ENCODE measurements at regions not wholly inside any gene's neighbourhood (a gene's known extent, or its start where the extent isn't known, plus 50 kb on each side); places are given as distances from the start of the nearest gene placed in this dataset.

DNA sequence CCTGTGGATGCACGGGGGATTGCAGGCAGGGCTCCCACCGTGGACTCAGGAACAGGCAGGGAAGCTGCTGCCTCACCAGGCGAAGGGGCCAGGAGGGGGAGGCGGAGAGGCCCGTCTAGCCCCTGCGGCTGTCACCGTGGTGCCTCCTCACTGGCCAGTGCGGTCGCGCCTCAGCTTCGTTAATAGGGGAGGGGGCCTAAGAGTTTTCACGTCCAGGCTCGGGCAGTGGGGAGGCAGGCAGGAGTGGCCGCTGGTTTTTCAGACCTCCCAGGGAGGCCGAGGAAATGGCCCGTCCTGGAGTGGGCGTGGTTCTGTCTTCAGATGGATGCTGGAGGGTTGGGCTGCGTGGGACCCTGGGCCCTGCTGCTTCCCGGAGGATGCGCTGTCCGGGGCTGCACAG is 91.1 kb upstream of the B3GAT1 start:
- H3K9me3 ChIP-seq (ENCODE audit: control insufficient read depth in 1 of 2, insufficient read depth in 1 of 2, low read depth in 1 of 2, low read length in 2 of 2): no peaks in the 10 kb centered on the region
- ChIA-PET RAD21 (ENCODE audit: low non-redundant PET in 1 of 2, low total read pairs in 2 of 2, uncharacterized antibody in 2 of 2, unreplicated experiment in 2 of 2) (no interaction called here), CTCF (no interaction called here), POLR2A (no interaction called here)
- no peaks in the 10 kb centered on the region for H3K36me3 ChIP-seq (ENCODE audit: control insufficient read depth in 1 of 2, insufficient read depth in 2 of 2, low read length in 2 of 2)
- DNase-seq (ENCODE audit: low read depth, low spot score) (no peak), ATAC-seq (no peak)
- H4K20me1 ChIP-seq (ENCODE audit: insufficient read depth): no peaks in the 10 kb centered on the region
- BruUV-seq (replicated peaks): no TSS peak
- no peak overlapping the region for H3K9ac ChIP-seq (ENCODE audit: low read length)
- H3K4me3 ChIP-seq (replicated peaks in 1 of 2; ENCODE audit: low read depth in 1 of 2, low read length in 2 of 2): no peak overlapping the region
- intact Hi-C loops (cut with micrococcal nuclease): no loop called here
- H3K4me1 ChIP-seq (ENCODE audit: control insufficient read depth in 1 of 2, insufficient read depth in 2 of 2, low read length in 2 of 2): no peaks in the 10 kb centered on the region
- no peak overlapping the region for H2AFZ ChIP-seq (ENCODE audit: low read depth, low read length, poor library complexity, severe bottlenecking)
- H3K27ac ChIP-seq (ENCODE audit: low read depth, low read length): no peak overlapping the region
- no peaks in the 10 kb centered on the region for H3K9me2 ChIP-seq (ENCODE audit: insufficient read depth)
- TF ChIP-seq EGR1 (IDR thresholded peaks at IDR 0.05; ENCODE audit: low read depth) (no peak), CBX3 (IDR thresholded peaks at IDR 0.05; ENCODE audit: low read depth) (no peak), POLR2A (IDR thresholded peaks at IDR 0.05; ENCODE audit: borderline replicate concordance, extremely low read depth, insufficient read depth, insufficient read length) (no peak), ATF3 (IDR thresholded peaks at IDR 0.05) (no peak), POLR2AphosphoS5 (IDR thresholded peaks at IDR 0.05; ENCODE audit: low read depth, low read length) (no peak), ZFX (IDR thresholded peaks at IDR 0.05) (no peak), SIN3A (IDR thresholded peaks at IDR 0.05; ENCODE audit: low read depth) (no peak), JUND (IDR thresholded peaks at IDR 0.05) (no peak), MAX (IDR thresholded peaks at IDR 0.05) (no peak), SRF (IDR thresholded peaks at IDR 0.05; ENCODE audit: low read depth) (no peak), EZH2phosphoT487 (IDR thresholded peaks at IDR 0.05; ENCODE audit: borderline replicate concordance) (no peak), CEBPB (IDR thresholded peaks at IDR 0.05; ENCODE audit: low read depth) (no peak), RAD21 (IDR thresholded peaks at IDR 0.05; ENCODE audit: low read depth) (no peak), FOSL1 (IDR thresholded peaks at IDR 0.05; ENCODE audit: low read depth) (no peak), EZH2 (IDR thresholded peaks at IDR 0.05) (no peak), YY1 (IDR thresholded peaks at IDR 0.05; ENCODE audit: extremely low read depth, insufficient replicate concordance, low read depth, low read length) (no peak)
- TF ChIP-seq, protein P1, sequence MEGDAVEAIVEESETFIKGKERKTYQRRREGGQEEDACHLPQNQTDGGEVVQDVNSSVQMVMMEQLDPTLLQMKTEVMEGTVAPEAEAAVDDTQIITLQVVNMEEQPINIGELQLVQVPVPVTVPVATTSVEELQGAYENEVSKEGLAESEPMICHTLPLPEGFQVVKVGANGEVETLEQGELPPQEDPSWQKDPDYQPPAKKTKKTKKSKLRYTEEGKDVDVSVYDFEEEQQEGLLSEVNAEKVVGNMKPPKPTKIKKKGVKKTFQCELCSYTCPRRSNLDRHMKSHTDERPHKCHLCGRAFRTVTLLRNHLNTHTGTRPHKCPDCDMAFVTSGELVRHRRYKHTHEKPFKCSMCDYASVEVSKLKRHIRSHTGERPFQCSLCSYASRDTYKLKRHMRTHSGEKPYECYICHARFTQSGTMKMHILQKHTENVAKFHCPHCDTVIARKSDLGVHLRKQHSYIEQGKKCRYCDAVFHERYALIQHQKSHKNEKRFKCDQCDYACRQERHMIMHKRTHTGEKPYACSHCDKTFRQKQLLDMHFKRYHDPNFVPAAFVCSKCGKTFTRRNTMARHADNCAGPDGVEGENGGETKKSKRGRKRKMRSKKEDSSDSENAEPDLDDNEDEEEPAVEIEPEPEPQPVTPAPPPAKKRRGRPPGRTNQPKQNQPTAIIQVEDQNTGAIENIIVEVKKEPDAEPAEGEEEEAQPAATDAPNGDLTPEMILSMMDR (IDR thresholded peaks at IDR 0.05 in 2 of 3, conservative IDR thresholded peaks at IDR 0.05 in 1 of 3; ENCODE audit: borderline replicate concordance in 1 of 3, insufficient read depth in 1 of 3, low read depth in 2 of 3, low read length in 2 of 3): no peak
- TF ChIP-seq, protein P2, sequence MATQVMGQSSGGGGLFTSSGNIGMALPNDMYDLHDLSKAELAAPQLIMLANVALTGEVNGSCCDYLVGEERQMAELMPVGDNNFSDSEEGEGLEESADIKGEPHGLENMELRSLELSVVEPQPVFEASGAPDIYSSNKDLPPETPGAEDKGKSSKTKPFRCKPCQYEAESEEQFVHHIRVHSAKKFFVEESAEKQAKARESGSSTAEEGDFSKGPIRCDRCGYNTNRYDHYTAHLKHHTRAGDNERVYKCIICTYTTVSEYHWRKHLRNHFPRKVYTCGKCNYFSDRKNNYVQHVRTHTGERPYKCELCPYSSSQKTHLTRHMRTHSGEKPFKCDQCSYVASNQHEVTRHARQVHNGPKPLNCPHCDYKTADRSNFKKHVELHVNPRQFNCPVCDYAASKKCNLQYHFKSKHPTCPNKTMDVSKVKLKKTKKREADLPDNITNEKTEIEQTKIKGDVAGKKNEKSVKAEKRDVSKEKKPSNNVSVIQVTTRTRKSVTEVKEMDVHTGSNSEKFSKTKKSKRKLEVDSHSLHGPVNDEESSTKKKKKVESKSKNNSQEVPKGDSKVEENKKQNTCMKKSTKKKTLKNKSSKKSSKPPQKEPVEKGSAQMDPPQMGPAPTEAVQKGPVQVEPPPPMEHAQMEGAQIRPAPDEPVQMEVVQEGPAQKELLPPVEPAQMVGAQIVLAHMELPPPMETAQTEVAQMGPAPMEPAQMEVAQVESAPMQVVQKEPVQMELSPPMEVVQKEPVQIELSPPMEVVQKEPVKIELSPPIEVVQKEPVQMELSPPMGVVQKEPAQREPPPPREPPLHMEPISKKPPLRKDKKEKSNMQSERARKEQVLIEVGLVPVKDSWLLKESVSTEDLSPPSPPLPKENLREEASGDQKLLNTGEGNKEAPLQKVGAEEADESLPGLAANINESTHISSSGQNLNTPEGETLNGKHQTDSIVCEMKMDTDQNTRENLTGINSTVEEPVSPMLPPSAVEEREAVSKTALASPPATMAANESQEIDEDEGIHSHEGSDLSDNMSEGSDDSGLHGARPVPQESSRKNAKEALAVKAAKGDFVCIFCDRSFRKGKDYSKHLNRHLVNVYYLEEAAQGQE (IDR thresholded peaks at IDR 0.05; ENCODE audit: low read depth): no peak
- TF ChIP-seq, protein P3, sequence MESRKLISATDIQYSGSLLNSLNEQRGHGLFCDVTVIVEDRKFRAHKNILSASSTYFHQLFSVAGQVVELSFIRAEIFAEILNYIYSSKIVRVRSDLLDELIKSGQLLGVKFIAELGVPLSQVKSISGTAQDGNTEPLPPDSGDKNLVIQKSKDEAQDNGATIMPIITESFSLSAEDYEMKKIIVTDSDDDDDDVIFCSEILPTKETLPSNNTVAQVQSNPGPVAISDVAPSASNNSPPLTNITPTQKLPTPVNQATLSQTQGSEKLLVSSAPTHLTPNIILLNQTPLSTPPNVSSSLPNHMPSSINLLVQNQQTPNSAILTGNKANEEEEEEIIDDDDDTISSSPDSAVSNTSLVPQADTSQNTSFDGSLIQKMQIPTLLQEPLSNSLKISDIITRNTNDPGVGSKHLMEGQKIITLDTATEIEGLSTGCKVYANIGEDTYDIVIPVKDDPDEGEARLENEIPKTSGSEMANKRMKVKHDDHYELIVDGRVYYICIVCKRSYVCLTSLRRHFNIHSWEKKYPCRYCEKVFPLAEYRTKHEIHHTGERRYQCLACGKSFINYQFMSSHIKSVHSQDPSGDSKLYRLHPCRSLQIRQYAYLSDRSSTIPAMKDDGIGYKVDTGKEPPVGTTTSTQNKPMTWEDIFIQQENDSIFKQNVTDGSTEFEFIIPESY (IDR thresholded peaks at IDR 0.05; ENCODE audit: extremely low read depth, insufficient replicate concordance, low read length): no peak
- H3K27me3 ChIP-seq (ENCODE audit: insufficient read depth, low read length): peaks cover 6% of the 10 kb centered on the region; the same call in 1 of the 2 replicates
- H3K4me2 ChIP-seq (ENCODE audit: low read length): no peak overlapping the region
- no peaks in the 10 kb centered on the region for H3K79me2 ChIP-seq (ENCODE audit: insufficient read depth, low read length)

All from HCT116 (cell line).